ENCODE measurements at regions not wholly inside any gene's neighbourhood (a gene's known extent, or its start where the extent isn't known, plus 50 kb on each side); places are given as distances from the start of the nearest gene placed in this dataset.
"Not testable (repeated sequence)": the region's sequence is repeated elsewhere in the genome, so short reads cannot be mapped to it uniquely, and the experiment has no call there.

DNA sequence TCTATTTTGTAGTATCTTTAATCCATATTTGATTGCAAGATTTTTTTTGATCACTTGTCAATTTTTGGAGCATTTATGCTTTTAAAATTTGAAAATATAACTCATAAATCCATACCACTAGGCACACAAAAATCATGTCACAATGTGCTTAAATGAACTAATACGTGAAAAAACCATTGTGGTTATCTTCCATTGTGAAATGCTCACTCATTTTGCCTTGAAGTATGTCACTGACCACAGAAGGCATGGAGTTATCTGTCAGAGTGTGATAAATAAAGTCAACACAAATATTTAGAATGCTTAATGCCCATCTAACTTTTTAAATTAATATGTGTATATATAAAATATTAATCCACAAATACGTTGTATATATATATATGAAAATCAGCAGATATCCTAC, 347.2 kb downstream of the PTPRC start:
- DNase-seq, result no peak

DNA sequence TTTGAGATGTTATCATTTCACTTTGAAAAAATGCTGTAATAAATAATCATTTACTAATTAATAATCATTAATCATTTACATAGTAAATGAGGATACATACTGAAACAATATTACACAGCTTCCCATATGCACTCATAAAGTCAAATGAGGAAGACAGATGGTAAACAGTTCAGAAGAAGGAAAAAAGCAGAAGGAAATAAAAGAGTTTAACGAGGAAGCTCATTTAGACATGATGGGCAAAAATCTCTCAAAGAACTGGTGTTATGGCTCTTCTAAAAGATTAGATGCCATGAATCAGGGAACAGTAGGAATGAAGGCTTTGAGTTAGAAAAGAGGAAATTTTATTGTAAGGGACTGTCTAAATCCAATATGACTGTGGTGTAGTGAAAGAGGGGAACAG, 347.6 kb downstream of the PTPRC start:
- no peak for DNase-seq

DNA sequence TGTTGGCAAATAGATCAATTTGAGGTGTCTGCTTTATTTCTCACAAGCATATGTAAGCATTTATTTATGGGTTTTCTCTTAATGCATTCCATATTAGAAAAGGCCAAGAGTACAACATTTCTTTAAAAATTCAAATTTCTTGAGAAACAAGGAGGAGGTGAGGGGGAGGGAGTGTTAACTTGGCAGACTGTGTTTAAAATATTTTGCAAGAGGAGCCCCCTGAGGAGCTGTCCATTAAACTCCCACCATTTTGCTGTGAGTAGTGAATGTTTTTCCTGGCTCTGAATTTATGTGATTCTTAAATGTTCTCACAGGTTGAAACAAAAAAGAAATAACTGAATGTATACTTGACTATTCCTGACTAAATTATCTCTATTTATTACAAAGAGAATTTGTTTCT, 363.8 kb downstream of the PTPRC start:
- no peak for DNase-seq

DNA sequence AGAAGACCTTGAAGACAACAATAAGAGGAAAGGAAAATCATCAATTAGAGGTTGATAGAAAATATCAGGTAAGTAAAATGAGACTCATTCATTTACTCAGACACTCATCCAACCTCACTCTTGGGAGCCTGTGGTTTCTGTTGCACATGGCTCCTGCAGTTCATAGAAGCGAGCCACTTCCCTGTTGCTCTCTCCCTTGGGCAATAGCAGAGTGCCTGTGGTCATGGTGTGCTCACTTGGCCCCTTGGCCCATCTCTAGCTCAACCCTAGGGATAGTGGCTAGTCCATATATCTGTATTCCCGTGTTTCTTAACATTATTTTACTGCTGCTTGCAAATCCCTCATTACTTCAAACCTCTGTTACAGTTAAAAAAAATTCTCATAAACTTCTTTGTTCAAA, 368.6 kb downstream of the PTPRC start:
- no peak for DNase-seq

DNA sequence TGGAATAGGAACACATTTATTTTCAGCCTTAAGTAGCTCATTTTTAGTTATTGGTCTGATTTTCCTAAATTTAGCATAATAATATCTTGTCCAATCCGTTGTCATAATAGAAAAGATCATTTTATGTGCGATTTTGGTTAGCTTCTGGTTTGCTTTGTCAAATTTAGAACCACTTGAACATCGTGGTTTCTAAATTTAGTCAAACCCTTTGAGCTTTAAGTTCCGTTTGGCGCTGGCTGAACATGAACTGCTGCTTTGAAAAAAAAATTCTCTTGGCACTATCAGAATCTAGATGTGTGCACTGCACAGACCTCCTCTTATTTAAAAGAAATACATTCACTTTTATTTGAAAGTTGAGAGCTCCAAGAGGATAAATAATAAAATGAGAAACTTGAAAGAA, 370.6 kb downstream of the PTPRC start:
- DNase-seq, result no peak

DNA sequence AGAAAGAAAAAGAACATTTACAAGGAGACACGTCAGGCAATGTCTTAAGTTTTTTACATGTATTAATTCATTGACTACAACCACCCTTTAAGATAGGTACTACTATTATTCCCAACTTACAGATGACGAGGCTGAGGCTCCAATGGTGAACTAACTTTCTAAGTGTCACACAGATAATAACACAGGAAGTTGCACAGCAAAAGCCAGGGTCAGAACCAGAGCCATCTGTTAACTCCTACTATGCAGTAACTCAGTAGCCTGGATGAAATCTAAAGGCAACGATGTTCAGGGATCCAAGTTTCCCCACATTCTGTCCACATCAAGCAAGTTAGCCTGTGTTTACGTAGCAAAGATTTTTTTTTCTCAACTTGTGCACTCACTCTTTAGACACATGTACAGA, 371.7 kb downstream of the PTPRC start:
- no peak for DNase-seq

DNA sequence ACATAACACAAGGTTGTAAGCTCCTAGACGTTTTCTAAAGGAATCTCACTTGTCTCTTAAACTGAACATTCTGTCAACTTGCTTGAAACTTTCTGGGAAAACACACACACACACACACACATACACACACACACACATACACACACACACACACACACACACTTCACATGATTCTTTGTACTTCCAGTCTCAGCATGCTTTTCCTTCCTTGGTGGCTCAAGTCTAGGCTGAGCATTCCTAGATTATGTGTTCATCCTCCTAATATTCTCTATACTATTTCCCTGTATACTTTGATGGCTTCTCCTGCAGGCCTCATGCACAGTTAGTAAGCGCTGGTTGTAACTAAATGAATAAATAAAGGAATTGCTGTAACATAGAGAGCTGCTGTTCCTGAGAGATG, 372.1 kb downstream of the PTPRC start:
- no peak for DNase-seq

DNA sequence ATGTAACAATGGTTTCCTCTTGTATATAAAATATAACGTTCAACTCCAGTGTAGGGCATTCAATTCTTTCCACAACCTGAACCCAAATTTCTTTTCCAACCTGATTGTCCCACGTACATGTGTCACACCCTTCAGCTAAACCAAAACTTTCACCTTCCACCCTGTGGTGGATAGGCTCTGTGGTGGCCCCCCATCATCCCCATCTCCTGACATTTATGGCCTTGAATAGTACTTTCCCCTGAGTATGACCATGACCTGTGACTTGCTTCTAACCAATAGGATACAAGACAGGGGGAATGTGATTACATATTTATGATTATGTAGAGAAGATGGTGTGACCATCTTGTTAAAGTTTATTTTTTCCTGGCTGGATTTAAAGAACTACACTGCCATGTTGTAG, 377.0 kb downstream of the PTPRC start:
- DNase-seq, result no peak

DNA sequence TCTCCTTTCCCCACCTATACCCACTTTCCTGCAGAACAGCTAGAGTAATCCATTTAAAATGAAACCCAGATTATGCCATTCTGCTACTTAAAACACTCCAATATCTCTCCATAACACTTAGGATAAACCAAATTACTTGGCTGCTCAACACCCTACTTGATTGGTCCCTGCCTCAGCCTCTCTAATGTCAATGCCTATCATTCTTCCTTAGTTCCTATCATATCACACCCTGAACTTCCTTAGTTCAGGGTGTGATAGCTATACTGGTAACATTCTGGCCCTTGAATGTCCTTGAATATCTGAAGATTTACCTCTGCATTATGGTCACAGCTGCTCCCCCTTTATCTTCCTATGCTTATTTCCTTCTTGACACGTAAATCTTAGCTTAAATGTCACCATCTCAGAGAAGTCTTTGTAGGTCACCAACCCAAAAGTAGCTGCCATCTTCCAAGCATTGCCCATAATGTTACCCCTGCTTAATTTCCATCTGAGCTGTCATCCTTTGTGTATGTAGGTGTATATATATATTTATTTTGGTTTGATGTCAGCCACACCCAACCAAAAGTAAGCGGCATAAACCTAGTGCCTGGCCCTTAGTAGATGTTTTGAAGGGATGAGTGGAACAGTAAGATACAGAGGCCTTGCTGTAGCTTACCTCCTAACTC, 379.8 kb downstream of the PTPRC start:
- no peak for DNase-seq

DNA sequence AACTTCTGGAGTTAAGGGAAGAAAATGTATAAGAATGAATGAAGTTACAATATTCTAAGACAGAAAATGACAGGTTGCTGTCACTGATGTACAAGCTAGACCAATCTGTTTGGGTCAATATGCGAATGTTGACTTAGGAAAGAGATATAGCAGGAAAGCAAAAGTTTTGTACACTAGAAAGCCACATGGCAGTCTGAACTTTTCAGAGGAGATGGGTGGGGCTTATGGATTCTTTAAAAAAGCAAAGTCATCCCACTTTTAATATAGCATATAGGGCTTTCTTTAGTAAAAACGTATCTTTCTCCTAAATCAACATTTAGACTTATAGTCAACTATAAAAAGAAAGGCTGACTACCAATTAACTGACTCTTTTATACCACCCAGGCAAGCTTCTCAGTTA, 381.2 kb downstream of the PTPRC start:
- DNase-seq, result no peak

DNA sequence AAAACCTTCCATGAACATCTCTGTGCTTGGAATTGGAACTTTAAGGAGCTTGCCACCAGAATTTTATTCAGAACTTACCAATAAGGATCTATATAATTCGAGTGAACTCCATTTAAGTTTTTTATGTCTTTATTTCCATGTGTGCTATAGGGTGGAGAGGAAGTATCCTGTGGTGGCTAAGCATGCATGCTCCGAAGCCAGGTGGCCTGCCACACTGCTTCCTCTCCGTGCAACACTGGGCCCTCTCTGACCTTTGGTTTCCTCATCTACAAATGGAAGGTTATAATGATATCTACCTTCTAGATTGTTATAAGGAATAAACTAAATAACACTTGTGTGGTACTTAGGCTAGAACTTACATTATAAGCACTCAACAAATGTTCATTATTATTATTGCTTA, 382.1 kb downstream of the PTPRC start:
- no peak for DNase-seq

DNA sequence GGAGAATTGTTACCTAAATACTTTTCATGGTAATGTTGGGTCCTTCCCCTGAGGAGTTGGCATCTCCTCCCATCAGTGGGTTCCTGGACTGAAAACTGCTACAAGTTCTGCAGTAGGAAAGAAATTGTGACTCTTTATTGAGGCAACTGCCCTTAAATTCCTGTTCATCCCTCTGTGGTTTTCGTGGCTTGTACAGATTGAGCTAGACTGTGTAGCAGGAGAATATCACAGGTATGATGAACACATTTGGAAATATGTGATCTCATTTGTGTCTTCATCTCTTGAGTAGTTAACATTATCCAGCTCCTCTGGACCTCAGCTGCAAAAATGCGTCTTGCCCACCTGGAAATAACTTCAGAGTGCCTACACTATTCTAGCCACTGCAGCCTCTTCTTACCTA, 390.6 kb downstream of the PTPRC start:
- no peak for DNase-seq

DNA sequence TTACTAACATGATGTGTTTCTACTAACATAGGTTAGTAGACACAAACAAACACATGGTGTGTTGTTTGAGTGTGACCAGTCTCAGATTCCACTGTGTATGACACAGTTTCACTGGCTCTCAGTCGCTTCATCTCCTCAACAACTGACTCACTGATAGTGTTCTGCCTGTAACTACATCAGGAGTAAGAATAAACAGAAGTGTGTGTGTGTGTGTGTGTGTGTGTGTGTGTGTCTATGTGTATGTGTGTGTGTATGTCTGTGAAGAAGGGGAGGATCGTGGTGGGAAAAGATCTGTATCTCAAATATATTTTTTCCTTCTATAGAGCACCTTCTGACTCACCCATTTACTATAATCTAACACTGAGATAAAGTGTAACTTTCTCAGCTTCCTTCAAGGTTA, 391.0 kb downstream of the PTPRC start:
- no peak for DNase-seq

DNA sequence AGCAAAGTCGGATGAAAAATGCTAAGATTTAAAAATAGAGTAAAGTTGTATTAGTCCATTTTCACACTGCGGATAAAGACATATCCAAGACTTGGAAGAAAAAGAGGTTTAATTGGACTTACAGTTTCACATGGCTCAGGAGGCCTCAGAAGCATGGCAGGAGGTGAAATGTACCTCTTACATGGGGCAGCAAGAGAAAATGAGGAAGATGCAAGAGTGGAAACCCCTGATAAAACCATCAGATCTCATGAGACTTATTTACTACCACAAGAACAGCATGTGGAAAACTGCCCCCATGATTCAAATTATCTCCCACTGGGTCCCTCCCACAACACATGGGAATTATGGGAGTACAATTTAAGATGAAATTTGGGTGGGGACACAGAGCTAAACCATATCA, 391.7 kb downstream of the PTPRC start:
- DNase-seq, result not testable (repeated sequence)

DNA sequence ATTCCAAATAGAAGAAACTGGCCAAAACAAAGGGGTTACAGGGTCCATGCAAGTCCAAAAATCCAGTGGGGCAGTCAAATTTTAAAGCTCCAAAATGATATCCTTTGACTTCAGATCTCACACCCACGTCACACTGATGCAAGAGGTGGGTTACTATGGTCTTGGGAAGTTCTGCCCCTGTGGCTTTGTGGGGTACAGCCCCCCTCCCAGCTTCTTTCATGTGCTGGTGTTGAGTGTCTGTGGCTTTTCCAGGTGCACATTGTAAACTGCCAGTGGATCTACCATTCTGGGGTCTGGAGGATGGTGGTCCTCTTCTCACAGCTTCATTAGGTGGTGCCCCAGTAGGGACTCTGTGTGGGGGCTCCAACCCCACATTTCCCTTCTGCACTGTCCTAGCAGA, 392.3 kb downstream of the PTPRC start:
- DNase-seq, result not testable (repeated sequence)

DNA sequence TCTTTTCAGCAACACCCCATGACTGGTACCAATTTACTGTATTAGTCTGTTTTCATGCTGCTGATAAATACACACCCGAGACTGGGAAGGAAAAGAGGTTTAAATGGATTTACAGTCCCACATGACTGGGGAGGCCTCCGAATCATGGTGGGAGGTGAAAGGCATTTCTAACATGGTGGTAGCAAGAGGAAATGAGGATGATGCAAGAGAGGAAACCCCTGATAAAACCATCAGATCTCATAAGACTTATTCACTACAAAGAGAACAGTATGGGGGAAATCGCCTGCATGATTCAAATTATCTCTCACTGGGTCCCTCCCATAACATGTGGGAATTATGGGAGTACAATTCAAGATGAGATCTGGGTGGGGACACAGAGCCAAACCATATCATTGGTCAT, 393.6 kb downstream of the PTPRC start:
- DNase-seq, result not testable (repeated sequence)

DNA sequence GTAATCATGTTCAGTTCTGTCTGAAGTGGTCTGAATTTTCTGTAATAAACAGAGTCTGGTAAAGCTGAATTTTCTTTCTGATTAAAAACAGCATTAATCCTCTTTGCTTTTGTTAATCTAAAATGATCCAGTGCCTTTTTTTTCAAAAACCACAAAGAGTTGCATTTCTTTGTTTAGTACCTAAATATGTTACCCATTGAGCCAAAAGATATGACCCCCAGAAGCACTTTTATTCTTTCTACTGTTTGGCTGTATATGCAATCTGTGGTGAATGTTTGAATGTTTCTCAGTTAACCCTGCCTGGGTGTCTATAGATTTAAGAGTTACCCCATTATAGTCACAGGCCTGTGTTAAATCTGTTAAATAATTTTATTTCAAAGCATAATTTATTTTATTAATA, 394.8 kb downstream of the PTPRC start:
- DNase-seq, result no peak

DNA sequence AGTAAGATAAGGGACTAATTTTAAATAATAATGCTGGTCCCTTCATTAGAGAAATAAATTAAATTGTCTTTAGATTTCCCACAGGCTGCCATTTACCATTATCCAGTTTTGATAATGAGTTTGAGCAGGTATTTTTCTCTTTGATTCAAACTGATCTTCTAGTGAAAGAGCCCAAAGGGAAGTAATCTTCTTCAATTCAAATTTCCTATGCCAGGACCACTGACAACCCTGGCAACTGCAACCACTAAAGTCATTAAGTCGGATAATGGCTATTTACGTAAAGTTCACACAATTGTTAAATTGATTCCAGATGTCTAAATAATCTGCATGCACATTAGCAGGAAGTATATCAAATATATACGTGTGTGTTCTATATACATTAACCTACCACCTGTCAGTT, 399.3 kb downstream of the PTPRC start:
- no peak for DNase-seq

DNA sequence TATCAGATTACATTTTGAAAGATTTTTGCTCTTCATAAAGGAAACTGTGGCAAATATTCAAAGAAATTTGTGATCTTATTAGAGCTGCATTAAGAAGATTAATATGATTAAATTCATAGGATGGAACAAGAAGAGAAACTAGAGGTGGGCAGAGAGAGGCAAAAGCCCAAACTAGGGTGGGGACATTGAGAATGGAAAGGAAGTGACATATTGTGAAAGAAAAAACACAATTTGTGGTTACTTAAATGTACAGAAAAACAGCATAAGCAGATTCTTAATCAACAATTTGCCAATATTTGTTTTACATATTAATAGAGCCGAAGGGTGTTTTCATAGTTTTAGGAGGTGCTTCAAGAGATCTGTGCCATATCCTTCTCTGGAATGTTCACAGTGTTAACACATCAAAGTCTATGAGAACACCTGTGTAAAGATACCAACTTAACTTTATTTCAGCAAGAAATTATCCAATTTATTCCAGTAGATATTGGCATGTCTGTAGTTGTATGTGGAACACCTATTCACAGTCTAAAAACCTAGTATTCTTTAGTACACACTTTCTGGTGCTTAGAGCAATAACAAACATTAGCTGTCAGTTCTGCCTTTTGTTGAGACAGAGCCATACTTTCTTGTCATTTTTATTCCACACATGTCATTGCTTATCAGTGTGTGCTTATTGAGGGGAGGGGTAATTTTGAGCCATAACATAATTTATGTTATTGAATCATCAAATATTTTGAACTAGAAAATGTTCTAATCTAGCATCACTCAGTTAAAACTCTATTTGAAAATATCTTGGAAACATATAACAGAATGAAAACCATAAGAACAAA, 401.5 kb downstream of the PTPRC start:
- DNase-seq, result no peak

DNA sequence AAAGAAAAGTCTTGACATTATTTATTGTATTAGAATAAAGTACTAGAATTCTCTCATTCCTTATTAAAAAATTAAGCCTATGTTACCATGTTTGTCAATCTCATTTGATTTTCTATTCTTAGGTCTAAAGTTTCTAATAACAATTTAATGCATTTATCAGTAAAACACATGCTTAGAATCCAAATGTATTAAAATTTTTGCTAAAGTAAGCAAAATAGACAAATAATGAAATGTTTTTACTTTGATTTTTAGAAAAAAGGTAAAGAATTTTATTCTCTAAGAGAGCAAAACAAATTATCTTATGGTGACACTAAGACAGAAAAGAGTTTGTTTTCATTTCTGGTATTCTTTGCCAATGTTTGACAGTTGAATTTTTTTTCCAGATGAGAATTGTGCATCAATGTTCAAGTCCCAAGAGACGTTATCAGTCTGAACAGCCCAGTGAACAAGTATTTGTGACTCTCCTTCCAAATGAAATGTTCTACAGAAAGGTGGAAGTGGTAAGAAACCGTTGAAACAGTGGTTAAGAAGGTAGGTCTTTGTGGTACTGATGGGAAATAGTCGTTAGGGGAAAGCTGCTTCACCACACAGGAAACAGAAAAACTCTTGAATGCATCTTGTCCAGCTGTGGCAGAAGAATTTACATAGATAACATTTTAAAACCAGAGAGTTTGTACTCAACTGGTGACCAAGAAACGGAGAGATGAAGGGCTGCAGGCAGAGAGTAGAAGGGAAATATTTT, 402.5 kb downstream of the PTPRC start:
- no peak for DNase-seq

DNA sequence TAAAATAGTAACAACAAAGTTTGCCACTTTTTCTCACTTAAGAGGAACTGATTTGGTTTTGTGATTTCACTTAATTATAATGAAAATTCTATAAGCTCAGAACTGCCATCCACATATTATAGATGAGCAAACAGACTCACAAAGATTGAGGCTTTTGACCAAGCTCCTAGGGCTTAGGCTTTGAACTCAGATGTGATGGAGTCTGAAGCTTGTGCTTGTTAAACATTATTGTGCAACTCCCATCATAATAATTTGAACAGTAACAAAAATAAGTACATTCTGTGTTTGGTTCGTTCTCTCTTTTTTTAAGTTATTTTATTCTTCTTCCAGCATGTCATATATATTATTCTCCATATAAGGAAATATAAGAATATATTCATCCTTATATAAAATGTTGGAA, 403.4 kb downstream of the PTPRC start:
- no peak for DNase-seq

DNA sequence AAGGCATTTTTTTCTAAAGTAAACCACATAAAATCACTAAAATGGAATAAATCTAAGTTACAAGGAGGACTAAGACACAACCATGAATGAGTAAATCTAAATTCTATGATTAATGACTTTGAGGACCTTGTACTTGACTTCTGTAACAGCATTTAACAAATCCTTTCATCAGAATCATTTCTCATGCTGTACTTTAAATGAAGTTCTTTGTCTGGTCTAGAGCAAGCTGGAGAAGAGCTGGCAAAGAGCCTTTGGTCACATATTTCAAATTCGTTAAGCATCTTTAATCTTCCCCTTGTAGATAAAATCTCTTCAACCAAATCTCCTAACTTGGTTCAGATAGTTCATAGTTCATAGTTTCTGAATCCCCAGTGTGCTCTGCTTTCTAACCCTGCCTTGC, 405.4 kb downstream of the PTPRC start:
- DNase-seq, result no peak

DNA sequence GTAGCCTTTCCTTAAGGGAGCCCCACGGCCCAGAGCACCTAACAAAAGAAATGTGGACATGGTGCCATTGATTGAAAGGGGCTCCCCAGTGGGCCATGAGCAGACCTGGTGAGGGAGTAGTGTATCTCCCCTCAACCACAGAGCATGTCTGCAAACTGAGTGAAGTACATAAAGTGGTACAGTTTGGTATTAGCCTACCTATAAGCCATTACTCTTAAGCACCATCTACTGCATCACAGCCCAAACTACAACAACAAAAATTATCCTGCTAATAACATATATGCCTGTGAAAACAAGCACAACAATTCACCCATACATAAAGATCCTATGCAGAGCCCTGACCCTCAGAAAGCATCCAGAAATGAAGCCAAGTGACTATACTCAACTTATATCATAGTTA, 407.8 kb downstream of the PTPRC start:
- no peak for DNase-seq

DNA sequence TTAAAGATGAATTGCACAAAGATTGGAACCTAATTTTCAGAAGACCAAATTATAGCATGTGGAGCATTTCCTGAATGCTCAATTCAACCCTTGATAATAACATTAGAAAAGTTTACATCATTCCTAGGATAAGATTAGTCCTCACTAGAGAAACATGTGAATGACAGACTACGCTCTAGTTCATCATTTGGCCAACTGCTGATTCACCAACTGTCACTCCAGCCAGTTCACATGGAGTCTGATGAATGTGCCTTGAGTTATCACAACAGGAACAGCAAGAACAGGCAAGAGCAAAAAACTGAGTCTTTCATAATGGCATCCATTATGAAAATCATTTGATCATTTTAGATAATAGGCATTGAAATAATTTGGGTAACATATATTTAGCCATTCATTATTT, 415.9 kb downstream of the PTPRC start:
- DNase-seq, result no peak
